ENCODE measurements at regions not wholly inside any gene's neighbourhood (a gene's known extent, or its start where the extent isn't known, plus 50 kb on each side); places are given as distances from the start of the nearest gene placed in this dataset.

DNA sequence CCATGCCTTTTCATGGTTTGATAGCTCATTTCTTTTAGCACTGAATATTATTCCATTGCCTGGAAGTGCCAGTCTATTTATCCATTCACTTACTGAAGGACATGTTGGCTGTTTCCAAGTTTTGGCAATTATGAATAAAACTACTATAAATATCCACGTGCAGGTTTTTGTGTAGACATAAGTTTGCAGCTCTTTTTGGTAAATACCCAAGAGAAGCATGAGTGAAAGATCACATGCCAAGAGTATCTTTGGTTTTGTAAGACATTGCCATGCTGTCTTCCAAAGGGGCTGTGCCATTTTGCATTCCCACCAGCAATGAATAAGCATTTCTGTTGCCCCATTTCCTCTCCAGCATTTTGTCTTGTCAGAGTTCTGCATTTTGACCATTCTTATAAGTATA, 120.9 kb downstream of the MANEA start:
- intact Hi-C loops (cut with DNase I) = no loop called here

GRCh38 chr6:95723638-95724037, 146.3 kb downstream of the MANEA start:
- Histone ChIP-seq H3K36me3 (ENCODE audit: control insufficient read depth in 2 of 3, insufficient read depth in 3 of 3, low read length in 3 of 3) (no peaks in the 10 kb centered on the region), H3K9me3 (ENCODE audit: control insufficient read depth in 2 of 3, insufficient read depth in 1 of 3, low read length in 3 of 3) (no peaks in the 10 kb centered on the region), H3K27ac (ENCODE audit: low read depth in 2 of 2, low read length in 2 of 2) (no peak overlapping the region), H3K4me3 (ENCODE audit: low read length in 3 of 3) (no peak overlapping the region), H3K4me1 (ENCODE audit: control insufficient read depth in 2 of 3, insufficient read depth in 2 of 3, low read depth in 1 of 3, low read length in 3 of 3) (no peaks in the 10 kb centered on the region), H3K27me3 (ENCODE audit: control insufficient read depth, insufficient read depth, low read length) (no peaks in the 10 kb centered on the region), H3K9ac (ENCODE audit: low read length in 3 of 3) (no peak overlapping the region)
- no peak for DNase-seq
- intact Hi-C loops (cut with DNase I) = no loop called here
- no peak for TF ChIP-seq CTCF (IDR thresholded peaks at IDR 0.05; ENCODE audit: borderline replicate concordance, extremely low read depth, insufficient read depth)
- no peak for FAIRE-seq

More for the DNA sequence above, 120.9 kb downstream of the MANEA start:
- Histone ChIP-seq H3K4me1 (ENCODE audit: control insufficient read depth in 2 of 3, insufficient read depth in 2 of 3, low read depth in 1 of 3, low read length in 3 of 3) (no peaks in the 10 kb centered on the region), H3K9me3 (ENCODE audit: control insufficient read depth in 2 of 3, insufficient read depth in 1 of 3, low read length in 3 of 3) (no peaks in the 10 kb centered on the region), H3K4me3 (ENCODE audit: low read length in 3 of 3) (no peak overlapping the region), H3K27me3 (ENCODE audit: control insufficient read depth, insufficient read depth, low read length) (no peaks in the 10 kb centered on the region), H3K9ac (ENCODE audit: low read length in 3 of 3) (no peak overlapping the region), H3K36me3 (ENCODE audit: control insufficient read depth in 2 of 3, insufficient read depth in 3 of 3, low read length in 3 of 3) (no peaks in the 10 kb centered on the region), H3K27ac (ENCODE audit: low read depth in 2 of 2, low read length in 2 of 2) (no peak overlapping the region)
- DNase-seq (no peak), FAIRE-seq (no peak)
- no peak for TF ChIP-seq CTCF (IDR thresholded peaks at IDR 0.05; ENCODE audit: borderline replicate concordance, extremely low read depth, insufficient read depth)

- no peaks in the 10 kb centered on the region for H3K9me3 ChIP-seq (ENCODE audit: control insufficient read depth in 2 of 3, insufficient read depth in 1 of 3, low read length in 3 of 3)
- FAIRE-seq (no peak), DNase-seq (no peak)
- H3K36me3 ChIP-seq (ENCODE audit: control insufficient read depth in 2 of 3, insufficient read depth in 3 of 3, low read length in 3 of 3) = no peaks in the 10 kb centered on the region
- no peak for TF ChIP-seq CTCF (IDR thresholded peaks at IDR 0.05; ENCODE audit: borderline replicate concordance, extremely low read depth, insufficient read depth)
- H3K4me1 ChIP-seq (ENCODE audit: control insufficient read depth in 2 of 3, insufficient read depth in 2 of 3, low read depth in 1 of 3, low read length in 3 of 3) = no peaks in the 10 kb centered on the region
- intact Hi-C loops (cut with DNase I) = no loop called here
- no peak overlapping the region for H3K9ac ChIP-seq (ENCODE audit: low read length in 3 of 3)
- H3K27ac ChIP-seq (ENCODE audit: low read depth in 2 of 2, low read length in 2 of 2) = no peak overlapping the region
- no peak overlapping the region for H3K4me3 ChIP-seq (ENCODE audit: low read length in 3 of 3)
- H3K27me3 ChIP-seq (ENCODE audit: control insufficient read depth, insufficient read depth, low read length) = no peaks in the 10 kb centered on the region
Observed at GRCh38 chr6:95725344-95725743, 148.0 kb downstream of the MANEA start.

DNA sequence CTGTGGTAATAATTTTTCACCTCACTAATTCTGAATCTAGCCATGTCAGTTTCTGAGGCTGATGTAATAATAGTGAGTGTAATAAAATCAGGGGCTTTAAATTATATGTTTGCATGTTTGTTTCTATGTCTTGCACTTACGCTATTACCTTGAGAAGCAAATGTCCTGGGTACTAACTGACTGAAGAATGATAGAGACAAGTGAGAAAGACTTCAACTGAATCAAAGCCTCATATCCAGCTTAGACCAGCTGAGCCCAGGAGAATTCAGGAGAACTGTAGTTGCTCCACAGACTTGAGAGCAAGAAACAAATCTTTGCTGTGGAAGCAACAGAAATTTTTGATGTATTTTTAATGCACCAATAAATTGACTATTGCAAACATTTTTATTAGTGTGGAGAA, 162.8 kb downstream of the MANEA start:
- no peaks in the 10 kb centered on the region for H3K36me3 ChIP-seq (ENCODE audit: control insufficient read depth in 2 of 3, insufficient read depth in 3 of 3, low read length in 3 of 3)
- no peak for FAIRE-seq
- DNase-seq = no peak
- no peaks in the 10 kb centered on the region for H3K9me3 ChIP-seq (ENCODE audit: control insufficient read depth in 2 of 3, insufficient read depth in 1 of 3, low read length in 3 of 3)
- intact Hi-C loops (cut with DNase I) = no loop called here
- H3K4me3 ChIP-seq (ENCODE audit: low read length in 3 of 3) = no peak overlapping the region
- no peak overlapping the region for H3K9ac ChIP-seq (ENCODE audit: low read length in 3 of 3)
- H3K27ac ChIP-seq (ENCODE audit: low read depth in 2 of 2, low read length in 2 of 2) = no peak overlapping the region
- TF ChIP-seq CTCF (IDR thresholded peaks at IDR 0.05; ENCODE audit: borderline replicate concordance, extremely low read depth, insufficient read depth) = no peak
- H3K4me1 ChIP-seq (ENCODE audit: control insufficient read depth in 2 of 3, insufficient read depth in 2 of 3, low read depth in 1 of 3, low read length in 3 of 3) = no peaks in the 10 kb centered on the region
- H3K27me3 ChIP-seq (ENCODE audit: control insufficient read depth, insufficient read depth, low read length) = no peaks in the 10 kb centered on the region

All from kidney (tissue), 13 donors.